GM23248 (cell line): ENCODE measurements at regions not wholly inside any gene's neighbourhood (a gene's known extent, or its start where the extent isn't known, plus 50 kb on each side); places are given as distances from the start of the nearest gene placed in this dataset.

Source experiments
- EZH2 ChIP-seq: fragments of 200-600 bp; sonication (generic); IDR thresholded peaks from 2 replicates; pipeline ENCODE4 v1.6.1; 2018; ENCODE audit warnings: antibody characterized with exemption, mild to moderate bottlenecking; ENCODE audit not compliant: insufficient read depth, poor library complexity, severe bottlenecking
- EZH2phosphoT487 ChIP-seq: fragments of 200-600 bp; sonication (generic); IDR thresholded peaks from 2 replicates; pipeline ENCODE4 v1.6.1; 2018; ENCODE audit warnings: antibody characterized with exemption, moderate library complexity, mild to moderate bottlenecking, low read depth; ENCODE audit not compliant: insufficient read depth

GRCh38 chr6:82017773-82018172 is 229.8 kb downstream of the IBTK start:
- no peak for TF ChIP-seq EZH2phosphoT487
- TF ChIP-seq EZH2 = no peak
